ENCODE measurements at regions not wholly inside any gene's neighbourhood (a gene's known extent, or its start where the extent isn't known, plus 50 kb on each side); places are given as distances from the start of the nearest gene placed in this dataset.
A peak's percentile ranks its signal among the peaks of the same experiment; 100 is the strongest.

DNA sequence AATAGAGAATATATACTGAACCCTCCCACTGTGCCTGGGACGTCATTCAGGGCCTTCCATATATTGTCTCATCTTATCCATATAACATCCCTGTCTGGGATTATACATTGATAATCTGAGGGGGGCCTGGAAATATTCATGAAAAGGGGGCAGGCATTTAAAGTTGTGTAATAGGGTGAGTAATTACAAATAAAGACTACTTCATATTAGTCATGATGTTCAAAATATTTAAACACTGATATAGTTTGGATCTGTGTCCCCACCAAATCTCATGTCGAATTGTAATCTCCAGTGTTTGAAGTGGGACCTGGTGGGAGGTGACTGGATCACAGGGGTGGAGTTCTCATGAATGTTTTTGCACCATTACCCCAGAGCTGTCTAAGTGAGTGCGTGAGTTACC, 97.8 kb downstream of the AQP9 start:
- intact Hi-C loops (cut with DNase I; ENCODE audit: low total_unique reads), result no loop called here
- Histone ChIP-seq H3K27ac (no peak overlapping the region), H3K4me1 (no peaks in the 10 kb centered on the region), H3K9me3 (no peaks in the 10 kb centered on the region), H3K4me3 (no peak overlapping the region), H3K36me3 (ENCODE audit: low read depth, missing control alignments) (no peaks in the 10 kb centered on the region), H3K27me3 (no peaks in the 10 kb centered on the region)
- WGBS, 2 donors, result 97% methylated on average over 3 of the region's 3 CpGs
- TF ChIP-seq, protein P1, sequence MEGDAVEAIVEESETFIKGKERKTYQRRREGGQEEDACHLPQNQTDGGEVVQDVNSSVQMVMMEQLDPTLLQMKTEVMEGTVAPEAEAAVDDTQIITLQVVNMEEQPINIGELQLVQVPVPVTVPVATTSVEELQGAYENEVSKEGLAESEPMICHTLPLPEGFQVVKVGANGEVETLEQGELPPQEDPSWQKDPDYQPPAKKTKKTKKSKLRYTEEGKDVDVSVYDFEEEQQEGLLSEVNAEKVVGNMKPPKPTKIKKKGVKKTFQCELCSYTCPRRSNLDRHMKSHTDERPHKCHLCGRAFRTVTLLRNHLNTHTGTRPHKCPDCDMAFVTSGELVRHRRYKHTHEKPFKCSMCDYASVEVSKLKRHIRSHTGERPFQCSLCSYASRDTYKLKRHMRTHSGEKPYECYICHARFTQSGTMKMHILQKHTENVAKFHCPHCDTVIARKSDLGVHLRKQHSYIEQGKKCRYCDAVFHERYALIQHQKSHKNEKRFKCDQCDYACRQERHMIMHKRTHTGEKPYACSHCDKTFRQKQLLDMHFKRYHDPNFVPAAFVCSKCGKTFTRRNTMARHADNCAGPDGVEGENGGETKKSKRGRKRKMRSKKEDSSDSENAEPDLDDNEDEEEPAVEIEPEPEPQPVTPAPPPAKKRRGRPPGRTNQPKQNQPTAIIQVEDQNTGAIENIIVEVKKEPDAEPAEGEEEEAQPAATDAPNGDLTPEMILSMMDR (IDR thresholded peaks at IDR 0.05), result no peak
- no peak for TF ChIP-seq POLR2A (IDR thresholded peaks at IDR 0.05)
- DNase-seq, result no peak

DNA sequence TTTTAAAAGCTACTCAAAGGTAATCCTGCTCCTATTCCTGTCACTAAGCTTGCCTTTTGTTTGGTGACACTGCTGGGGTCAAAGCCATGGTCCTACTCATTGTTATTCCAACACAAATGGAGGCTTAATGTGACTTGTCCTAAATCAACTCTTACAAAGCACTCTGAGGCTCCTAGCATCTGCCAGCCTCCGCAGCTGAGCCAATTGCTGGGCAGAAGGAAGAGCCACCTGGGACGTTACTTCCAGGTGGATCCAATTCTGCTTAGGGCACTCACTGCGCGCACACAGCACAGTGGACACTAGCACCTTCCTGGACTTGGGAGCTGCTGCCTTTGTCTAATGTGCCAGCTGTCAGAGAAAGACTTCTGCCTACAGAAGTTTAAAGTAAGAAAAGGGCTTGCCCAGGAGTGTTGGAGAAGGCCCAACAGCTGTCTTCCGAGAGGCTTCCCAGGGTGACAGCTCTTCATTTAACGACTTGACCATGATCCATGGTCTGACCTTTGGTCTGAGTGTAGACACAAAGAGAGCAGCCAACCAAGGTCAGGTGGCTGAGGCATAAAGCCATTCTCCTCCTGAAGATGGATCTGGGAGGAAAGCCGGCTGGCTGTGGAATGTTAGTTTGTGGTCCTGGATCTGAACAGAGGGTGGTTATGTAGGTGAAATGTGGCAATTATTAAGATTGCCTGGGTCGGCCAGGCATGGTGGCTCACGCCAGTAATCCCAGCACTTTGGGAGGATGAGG, 102.2 kb downstream of the AQP9 start:
- no peak overlapping the region for H3K27ac ChIP-seq
- no peak for DNase-seq
- WGBS, 2 donors, result 79 to 85% methylated on average over 5 to 9 of the region's 9 CpGs
- H3K9me3 ChIP-seq, result no peaks in the 10 kb centered on the region
- H3K4me1 ChIP-seq, result peaks cover 10% of the 10 kb centered on the region
- intact Hi-C loops (cut with DNase I; ENCODE audit: low total_unique reads), result no loop called here
- H3K27me3 ChIP-seq, result no peaks in the 10 kb centered on the region
- TF ChIP-seq POLR2A (IDR thresholded peaks at IDR 0.05), result no peak
- no peaks in the 10 kb centered on the region for H3K36me3 ChIP-seq (ENCODE audit: low read depth, missing control alignments)
- no peak overlapping the region for H3K4me3 ChIP-seq

DNA sequence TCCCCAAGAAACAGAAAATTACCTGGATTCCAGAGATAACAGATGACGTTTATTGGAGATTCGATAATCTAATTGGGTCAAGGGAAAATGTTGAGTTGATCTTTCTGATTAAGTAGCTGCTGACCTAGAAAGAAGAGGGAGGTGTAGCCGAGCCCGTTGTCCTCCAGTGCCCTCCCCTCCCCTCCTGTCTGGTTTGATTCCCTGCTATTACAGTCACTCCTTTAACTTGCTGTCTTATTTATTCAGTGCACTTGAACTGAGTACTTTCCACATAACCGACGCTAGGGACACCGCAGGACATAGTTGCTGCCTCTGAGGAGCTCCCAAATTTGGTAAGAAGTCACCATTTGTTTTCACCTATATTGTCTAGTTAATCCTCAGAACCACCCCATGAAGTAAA, 103.7 kb downstream of the AQP9 start:
- Histone ChIP-seq H3K36me3 (ENCODE audit: low read depth, missing control alignments) (no peaks in the 10 kb centered on the region), H3K27me3 (no peaks in the 10 kb centered on the region), H3K9me3 (no peaks in the 10 kb centered on the region), H3K4me3 (no peak overlapping the region), H3K4me1 (peaks cover 10% of the 10 kb centered on the region), H3K27ac (no peak overlapping the region)
- intact Hi-C loops (cut with DNase I; ENCODE audit: low total_unique reads), result no loop called here
- no peak for TF ChIP-seq POLR2A (IDR thresholded peaks at IDR 0.05)
- TF ChIP-seq, protein P1 (IDR thresholded peaks at IDR 0.05), result no peak
- DNase-seq, result no peak
- 72 to 85% methylated on average over 7 of the region's 7 CpGs for WGBS, 2 donors

DNA sequence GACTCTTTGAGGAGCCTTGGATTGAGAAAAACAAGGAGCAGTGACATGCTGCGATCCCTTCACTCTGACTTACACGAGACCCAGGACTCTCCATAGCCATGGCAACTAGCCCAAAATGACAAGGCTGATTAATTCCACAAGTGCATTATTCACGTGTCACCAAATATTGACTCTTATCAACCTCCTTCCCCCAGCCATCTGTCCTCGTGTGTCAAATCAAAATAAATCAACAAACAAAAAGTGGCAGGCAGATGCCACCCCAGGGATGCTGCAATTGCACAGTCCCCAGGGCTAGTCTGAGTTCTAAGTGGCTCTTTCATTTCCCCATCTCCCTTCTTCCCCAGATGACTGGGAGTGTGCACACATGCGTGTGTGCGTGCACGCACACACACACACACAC, 104.9 kb downstream of the AQP9 start:
- peaks cover 10% of the 10 kb centered on the region for H3K4me1 ChIP-seq
- no peak for DNase-seq
- intact Hi-C loops (cut with DNase I; ENCODE audit: low total_unique reads), result no loop called here
- H3K36me3 ChIP-seq (ENCODE audit: low read depth, missing control alignments), result no peaks in the 10 kb centered on the region
- 75 to 78% methylated on average over 7 of the region's 7 CpGs for WGBS, 2 donors
- H3K27ac ChIP-seq, result no peak overlapping the region
- no peak for TF ChIP-seq POLR2A (IDR thresholded peaks at IDR 0.05)
- TF ChIP-seq, protein P1 (IDR thresholded peaks at IDR 0.05), result no peak
- H3K27me3 ChIP-seq, result no peaks in the 10 kb centered on the region
- no peaks in the 10 kb centered on the region for H3K9me3 ChIP-seq
- no peak overlapping the region for H3K4me3 ChIP-seq

DNA sequence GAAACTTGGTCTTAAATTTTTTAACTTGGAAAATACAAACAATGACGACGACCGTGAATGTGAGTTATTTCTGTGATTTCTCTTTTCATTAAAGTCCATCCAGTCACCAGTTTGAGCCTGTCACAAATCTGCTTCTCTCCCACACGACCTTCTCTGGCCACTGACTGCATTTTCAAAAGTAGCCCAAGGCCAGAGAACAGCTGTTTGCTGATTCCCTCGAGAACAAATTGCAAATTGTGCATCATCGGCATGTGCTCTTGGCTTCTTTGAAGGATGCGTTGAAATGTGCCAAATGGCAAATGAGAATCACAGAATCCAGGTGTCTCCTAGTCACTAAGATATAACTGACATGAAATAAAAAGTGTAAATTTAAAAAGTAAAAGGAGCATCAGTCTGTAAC, 106.4 kb downstream of the AQP9 start:
- Histone ChIP-seq H3K36me3 (ENCODE audit: low read depth, missing control alignments) (no peaks in the 10 kb centered on the region), H3K9me3 (no peaks in the 10 kb centered on the region), H3K4me3 (no peak overlapping the region), H3K27me3 (no peaks in the 10 kb centered on the region), H3K4me1 (peaks cover 10% of the 10 kb centered on the region), H3K27ac (no peak overlapping the region)
- intact Hi-C loops (cut with DNase I; ENCODE audit: low total_unique reads), result no loop called here
- 49 to 51% methylated on average over 7 of the region's 7 CpGs for WGBS, 2 donors
- TF ChIP-seq POLR2A (IDR thresholded peaks at IDR 0.05), result no peak
- TF ChIP-seq, protein P1 (IDR thresholded peaks at IDR 0.05), result no peak
- DNase-seq, result peak; percentile 23
